NCI-H1092 treated with DMSO at 0.1 percent for 48 hours (cell line): ENCODE measurements at regions not wholly inside any gene's neighbourhood (a gene's known extent, or its start where the extent isn't known, plus 50 kb on each side); places are given as distances from the start of the nearest gene placed in this dataset.

ENCODE experiments used
- DNase-seq: peaks from one replicate; lab custom pipeline; 2025; lab: John Stamatoyannopoulos, UW

DNA sequence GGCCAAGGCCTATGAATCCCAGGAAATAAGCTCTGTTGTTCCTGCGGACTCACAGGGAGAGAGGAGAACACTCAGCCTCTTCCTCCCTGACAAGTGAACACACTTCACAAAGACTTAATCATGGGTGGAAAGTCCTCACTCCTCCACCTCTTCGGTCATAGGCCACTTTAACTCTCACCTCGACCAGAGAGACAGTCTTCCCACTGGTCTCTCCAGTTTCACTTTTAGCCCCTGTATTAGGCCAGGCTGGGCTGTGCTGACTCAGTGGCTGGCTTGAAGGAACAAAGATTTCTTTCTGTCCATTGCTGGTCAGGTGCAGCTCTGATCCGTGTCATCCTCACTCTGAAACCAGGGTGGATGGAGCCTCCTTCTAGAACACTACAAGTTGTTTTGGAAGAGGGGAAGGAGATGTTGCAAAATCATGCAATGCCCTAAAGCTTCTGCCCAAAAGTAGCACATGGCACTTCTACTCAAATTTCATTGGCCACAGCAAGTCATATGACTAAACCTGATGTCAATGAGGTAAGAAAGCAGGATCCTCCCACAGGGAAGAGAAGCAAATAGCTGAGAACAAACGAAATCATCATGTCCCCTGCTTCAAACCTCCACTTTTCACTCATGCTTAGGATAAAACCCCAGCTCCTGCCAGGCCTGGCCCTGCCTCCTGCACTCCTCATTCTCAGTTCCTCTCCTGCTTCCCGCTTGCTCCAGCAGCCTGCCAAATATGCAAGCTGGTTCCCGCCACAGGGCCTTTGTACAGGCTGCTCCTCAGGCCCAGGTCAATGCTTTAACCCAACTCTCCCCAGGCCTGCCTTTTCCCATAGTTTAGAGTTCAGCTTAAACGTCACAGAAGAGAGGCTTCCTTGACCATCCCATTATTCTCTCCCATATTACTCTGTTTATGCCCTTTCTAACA is 150.5 kb upstream of the RUNX3 start:
- no peak for DNase-seq

DNA sequence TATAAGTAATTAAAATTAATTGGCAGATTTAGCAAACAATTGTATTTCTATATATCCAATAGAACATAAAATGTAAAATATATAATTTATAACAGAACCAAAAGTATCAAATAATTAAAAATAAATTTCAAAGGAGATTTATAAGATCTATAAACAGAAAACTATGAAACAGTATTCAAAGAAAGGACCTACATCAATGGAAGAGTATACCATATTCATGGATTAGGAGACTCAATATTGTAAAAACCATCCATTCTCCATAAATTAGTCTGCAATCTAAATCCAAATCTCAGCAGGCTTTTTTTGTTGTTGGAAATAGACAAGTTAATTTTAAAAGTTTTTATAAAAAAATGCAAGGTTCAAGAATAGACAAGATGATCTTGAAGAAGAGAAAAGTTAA is 149.0 kb upstream of the RUNX3 start:
- no peak for DNase-seq

DNA sequence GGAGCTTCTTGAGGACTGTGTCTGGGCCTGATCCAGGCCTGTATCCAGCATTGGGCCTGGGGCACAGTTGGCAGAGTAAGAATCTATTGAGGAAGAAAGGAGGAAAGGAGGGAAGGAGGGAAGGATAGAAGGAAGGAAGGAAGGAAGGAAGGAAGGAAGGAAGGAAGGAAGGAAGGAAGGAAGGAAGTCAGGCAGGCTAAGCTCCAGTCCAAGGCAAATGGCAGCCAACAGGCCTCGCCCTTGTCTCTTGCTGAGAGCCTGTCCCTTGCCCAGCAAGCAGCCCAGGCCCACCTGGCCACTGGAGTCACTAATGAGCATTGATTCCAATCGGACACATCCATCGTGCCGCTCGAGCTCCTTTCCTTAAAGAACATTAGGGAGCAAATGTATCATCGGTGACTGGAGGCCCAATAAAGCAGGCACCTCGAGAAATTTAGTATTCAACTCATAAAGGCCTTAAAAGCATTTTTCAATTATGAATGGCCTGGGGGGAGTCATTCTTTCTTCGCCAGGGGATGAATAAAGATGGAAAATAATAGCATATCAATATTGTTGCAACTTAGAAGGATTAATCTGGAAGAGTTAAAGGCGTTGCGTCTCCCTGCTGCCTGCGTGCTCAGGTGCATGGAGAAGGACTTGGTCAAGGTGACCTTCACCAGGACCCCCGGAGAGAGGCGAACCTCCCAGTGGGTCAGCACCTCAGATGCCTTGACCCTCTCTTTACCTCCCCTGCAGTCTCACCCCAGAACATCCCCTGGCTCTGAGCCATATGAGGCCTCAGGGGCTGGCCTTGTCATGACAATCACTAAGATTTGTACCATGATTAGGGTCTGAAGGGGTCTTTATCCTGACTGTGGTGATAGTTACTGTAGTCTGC is 144.5 kb upstream of the RUNX3 start:
- DNase-seq: no peak

DNA sequence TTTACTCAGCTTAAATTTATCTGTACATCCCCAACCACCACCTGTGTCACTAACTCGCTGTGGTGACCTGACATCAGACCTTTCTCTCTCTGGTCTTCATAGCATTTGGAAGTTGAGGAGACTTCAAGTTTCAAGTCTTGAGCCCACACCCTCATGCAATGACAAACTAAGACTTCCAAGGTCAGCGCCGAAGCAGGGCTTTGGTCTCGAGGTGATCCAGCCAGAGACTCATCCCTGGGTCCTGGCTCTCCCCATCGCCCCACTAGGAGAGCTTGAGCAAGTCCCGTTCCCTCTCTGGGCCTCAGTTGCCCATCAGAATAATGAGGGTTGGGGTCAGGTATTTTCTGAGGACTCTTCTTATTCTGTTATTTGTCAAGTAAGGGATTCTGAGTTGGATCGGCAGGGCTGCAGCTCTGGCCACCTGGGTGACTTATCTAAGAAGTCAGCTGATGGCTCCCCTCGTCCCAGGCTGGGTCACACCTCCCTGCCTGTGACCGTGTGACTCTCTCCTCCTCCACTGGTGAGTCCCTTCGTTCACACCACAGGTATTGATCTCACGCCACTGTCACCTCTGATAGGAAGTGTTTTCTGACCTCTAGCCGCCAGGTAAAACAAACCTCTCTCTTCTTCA is 143.7 kb upstream of the RUNX3 start:
- no peak for DNase-seq

DNA sequence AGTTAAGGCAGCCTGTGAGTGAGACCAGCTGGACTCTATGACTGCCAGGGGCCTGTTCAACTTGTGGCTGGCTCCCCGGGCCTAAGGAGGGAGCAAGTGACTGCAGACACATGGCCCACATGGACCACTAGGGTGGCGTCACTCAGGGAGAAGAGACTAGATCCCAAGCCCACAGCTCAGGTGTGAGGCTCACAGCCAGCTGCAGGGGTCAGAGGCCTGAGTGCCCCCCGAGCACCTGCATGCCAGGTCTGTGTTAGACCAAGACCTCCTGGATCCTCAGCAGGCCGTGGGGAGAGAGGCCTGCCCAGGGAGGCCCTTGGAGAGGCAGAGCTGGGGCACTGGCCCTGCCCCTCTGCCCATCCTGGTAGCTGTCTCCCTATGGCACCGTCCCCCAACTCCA is 142.4 kb upstream of the RUNX3 start:
- no peak for DNase-seq

DNA sequence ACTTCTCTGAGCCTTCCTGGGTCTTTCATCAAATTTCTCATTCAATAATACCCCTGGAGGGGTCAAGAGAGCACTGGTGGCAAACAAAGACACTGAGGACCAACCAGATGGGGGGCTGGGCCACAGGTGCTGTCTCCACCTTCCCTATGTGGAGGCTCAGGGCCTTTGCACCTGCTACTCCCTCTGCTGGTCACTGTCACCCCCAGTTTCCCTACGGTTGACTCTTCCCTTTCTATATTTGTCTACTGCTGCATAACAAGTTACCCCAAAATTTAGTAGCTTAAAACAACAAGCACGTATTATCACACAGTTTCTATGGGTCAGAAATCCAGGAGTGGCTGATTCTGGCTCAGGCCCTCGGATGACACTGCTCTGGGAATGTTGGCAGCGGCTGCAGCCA is 138.8 kb upstream of the RUNX3 start:
- no peak for DNase-seq

DNA sequence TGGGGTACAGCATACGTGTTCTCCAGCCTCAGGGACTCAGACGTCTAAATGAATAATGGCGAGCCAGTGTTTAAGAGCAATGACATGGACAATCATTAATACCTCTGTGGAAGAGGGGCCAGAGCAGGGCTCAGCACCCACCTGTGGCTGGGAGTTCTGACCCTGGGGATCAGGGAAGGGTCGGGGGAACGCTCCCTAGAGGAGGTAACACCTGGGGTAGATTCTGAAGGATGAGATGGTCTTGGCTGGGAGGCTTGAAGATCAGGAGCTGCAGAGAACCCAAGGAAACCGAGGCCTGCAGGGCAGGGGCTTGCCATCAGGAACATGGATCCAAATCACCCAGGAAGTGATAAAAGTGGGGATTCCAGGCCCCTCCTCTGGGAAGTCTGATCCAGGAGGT is 138.2 kb upstream of the RUNX3 start:
- no peak for DNase-seq

DNA sequence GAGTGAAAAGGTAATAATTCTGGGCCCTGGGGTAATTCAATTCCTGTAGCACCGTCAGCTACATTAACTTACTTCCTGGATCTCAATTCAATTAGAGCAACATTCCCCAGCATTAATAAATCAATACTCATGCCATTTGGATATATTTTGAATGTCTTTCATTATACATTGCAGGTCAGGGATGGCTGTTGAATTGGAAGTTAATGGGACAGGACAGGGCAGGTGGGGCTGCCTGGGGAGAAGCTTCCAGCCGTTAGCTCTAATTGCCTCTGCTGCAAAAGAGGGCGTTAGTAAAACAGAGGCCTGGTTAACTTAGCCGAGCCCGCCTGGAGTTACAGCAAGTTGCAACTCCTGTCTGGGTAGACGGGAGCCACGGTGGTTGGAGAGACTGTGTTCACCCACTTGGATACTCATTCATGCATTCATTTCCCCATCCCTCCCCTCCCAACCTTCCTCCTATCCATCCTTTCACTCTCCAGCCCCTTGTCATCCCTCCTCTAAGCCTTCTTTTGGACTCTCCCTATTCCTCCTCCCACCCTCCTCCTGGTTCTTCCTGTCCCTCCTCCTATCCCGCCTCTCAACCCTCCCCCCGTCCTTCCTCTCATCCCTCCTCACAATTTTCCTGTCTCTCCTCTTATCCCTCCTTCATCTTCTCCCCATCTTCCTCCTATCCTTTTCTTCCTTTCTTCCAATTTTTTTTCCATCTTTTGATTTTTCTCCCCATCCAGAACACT is 137.6 kb upstream of the RUNX3 start:
- no peak for DNase-seq

DNA sequence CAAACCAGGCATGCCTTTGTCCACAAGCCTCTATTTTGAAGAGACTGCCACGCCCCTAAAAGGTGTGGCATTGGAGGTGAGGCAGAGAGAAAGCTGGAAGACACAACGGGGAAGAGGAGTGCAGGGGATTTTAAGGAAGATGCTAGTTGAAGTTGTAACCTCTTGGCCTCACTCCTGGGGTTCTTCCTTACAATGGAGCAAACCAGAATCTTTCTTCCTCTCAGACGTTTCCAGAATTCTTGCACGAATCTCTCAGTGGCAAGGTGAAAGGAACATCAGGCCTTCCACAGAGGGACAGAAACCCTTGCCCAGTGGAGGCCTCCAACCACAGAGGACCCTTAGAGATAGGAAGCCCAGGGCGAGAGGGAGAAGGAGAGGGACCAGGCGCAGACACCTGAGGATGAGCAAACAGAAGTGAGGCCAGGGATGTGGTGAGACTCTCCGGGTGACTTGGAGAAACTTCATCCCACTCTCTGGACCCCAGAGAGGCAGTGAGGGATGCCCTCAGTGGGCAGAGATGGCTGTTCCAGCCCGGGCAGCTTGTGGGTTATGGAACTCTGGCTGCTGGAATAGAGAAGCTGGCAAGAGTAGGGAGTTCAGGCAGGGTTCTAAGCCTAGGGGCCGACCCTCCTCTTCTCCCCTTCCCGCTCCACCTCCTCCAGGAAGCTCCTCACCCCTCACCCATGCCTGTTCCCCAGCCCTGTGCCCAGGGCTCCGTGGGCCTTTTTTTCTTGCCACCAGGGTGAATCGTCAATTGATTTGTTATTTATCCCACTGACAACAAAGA is 136.8 kb upstream of the RUNX3 start:
- DNase-seq: no peak

DNA sequence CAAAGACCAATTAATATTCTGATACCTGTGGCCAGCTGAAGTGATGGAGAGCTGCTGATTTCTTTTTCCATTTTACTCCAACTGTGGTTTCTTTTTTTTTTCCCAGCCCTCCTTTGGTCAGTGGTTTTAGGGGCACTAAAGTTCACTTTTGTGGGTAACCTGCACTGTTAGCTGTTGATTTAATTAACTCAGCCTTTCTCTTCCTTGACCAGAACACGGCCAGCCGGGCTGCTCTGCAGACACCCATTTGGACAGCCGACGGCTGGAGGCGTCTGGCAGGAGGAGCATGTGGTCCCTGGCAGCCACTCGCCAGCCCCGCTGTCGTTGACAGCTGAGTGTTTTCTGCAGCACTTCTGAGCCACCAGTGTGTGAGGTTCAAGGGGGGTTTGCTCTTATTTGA is 136.2 kb upstream of the RUNX3 start:
- DNase-seq: no peak

DNA sequence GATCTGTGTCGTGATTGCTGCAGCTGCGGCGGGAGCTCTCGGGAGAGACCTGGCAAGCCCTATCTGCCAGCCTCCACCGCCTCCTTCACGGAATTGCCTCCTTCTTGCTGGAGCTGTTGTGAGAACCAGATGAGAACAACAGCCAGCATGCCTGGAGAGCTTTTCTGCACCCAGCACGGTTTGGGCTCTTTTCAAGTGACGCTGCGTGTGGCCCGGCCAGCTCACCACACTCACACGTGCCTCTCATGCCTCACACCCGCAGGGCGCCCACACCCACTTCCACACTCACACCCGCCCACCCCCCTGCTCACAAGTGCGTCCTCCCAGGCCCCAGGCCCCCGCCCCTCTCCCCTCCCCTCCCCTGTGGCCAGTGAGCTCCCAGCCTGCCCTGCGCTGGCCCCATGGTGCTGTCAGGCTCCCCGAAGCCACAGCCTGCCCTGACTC is 135.7 kb upstream of the RUNX3 start:
- no peak for DNase-seq

DNA sequence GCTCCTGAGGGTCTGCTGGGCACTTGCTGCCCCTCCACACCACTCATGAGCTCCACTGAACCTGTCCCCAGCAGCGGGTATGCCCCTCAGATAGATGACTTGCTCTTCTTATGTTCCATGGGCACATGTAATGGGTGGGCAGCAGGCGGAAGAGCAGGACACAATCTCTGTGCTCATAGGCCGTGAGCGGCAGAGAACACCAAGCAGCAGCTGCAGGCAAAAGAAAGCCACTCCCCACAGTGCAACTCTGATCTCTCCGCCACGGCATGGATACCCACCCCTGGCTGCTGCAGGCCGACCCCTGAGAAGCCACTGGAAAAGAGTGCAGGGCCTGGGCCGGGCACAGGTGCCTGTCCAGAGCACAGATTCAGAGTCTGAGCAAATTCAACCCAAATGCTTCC is 135.2 kb upstream of the RUNX3 start:
- DNase-seq: no peak

DNA sequence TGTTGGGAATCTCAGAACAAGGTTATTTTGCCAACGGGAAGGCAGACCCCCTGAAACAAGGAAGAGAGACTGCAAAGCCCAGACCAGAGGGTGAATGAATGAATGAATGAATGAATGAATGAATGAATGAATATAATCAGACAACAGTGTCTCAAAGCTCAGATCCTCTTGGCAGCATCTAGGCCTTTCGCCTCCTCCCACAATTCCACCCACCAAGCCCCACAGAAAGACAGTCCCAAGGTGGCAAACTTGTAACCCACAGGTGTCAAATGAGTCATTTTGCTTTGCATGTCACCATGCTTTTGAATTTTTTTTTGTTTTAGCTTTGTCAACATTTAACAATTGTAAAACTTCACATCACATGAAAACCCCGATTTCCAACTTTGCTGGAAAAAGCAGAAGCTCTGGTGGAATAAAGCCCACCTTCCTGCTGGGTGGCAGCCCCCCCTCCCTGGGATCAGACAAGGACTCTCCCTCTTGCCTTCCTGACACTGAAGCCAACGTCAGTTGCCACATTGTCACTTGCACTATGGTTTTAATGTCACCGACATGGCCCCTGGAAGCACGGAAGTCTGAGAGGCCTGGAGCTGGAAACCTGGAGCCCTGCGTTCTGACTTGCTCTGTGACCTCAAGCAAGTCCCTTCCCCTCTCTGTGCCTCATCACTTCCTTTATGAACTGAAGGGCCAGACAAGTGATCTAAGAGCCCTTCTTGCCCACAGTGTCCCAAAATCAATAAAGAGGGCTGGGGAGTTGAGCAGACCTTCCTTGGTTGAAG is 134.6 kb upstream of the RUNX3 start:
- DNase-seq: no peak

DNA sequence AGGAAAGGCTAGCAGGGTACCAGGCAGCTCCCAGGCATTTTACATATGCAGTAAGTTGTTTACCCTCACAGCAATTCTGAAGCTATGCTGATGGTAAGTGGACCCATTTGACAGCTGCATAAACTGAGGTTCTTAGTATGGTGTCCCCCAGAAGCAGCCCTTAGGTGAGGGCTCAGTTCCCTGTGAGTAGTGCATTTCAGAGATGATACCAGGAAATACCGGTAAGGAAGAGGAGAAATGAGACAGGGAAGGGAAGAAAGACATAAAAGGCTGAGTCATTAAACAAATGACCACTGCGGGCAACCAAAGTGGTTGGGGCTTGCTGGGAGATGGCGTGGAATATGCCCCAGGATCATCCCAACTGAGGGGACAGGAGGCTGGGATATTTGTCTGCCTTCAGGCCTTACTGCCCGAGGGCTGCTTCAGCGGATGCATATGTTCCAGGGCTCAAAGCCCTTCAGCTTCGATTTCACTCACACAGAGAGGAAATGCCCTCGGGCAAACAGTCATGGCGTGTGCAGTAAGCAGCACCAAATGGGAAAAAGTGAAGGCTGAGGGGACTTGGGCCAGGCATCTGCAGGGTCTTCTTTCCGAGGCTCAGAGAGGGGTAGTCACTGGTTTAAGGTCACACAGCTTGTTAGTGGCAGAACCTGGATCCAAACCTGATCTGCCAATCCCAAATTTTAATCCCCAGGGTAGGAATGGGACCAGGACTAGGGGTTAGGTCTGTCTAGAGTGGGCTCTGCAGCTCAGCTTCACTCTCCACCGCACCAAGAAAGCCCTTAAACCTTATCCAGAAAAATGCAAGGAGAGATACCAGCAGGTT is 133.7 kb upstream of the RUNX3 start:
- DNase-seq: no peak

DNA sequence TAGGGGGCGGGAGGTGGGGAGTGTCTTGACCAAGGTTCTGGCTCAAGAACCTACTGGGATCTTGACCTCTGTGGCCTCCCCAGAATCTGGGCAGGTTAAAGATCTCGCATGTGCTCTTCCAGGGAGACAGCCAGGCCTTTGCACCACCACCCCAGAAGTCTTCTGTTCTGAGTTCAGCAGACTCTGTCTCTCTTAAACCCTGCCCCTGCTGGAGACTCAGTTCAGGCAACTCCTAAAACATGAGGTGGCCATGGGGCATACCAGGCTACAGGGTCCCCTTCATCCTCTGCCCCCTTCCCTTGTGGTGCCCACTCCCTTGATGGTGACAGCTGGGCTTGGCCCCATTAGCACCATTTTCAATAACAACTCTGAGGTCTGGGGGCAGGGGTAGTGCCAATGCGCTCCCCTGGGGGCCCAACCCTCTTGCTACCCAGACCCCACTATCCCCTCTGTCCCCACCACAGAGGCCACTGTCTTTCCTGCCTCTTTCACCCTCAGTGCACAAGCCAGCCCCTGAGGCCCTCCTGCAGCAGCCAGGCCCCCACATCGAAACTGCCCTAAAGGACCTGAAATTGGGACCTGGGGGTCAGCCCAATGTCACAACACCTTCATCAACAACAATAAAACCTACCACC is 132.7 kb upstream of the RUNX3 start:
- DNase-seq: no peak

DNA sequence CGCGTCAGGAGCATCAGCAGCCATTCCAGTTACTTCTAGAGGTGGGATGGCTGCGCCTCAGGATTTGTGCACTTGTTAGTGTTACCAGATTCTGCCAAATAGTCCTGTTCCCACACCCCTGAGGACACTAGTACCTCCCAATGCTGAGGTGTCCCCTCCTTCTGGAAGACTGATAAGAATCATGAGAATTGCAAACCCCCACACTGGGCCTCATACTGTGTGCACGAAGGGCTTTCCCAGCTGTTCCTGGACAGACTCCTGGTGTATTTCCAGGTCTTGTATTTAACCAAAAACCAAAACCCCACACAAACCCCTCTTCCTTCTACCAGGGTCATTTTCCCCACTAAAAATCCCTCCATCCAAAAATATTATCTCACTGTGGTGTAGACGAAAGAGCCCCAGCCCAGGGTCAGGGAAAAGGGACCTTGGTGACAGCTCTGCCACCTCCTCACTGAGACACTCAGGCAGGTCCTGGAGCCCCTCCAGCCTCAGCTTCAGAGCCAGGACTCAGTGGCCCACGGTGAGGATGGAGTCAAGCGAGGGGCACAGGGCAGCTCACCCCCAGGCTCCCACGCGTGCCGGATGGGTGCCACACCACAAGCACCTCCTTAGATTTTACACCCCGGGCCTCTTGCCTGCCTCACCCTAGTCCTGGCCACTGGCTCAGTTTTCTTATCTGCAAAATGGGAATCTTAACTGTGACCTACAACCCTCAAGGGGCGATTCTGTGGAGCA is 131.4 kb upstream of the RUNX3 start:
- no peak for DNase-seq

DNA sequence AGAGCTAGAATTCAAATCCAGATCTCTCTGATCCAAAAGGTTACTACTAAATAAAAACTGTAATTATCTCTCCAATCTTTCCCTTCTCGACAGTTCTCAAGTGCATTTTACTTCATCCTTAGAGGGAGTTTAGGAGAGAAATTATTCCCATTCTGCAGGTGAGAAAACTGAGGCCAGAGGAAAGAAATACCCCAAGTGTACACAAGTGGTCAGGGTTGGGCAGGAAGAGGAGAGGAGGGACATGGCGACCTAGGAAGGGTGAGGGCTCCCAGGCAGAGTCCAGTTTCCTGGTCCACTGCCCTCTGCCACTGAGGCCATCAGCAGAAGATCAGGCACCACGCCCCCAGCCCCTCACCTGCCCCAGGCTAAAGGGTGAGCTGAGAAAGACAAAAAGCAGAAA is 127.1 kb upstream of the RUNX3 start:
- DNase-seq: no peak

DNA sequence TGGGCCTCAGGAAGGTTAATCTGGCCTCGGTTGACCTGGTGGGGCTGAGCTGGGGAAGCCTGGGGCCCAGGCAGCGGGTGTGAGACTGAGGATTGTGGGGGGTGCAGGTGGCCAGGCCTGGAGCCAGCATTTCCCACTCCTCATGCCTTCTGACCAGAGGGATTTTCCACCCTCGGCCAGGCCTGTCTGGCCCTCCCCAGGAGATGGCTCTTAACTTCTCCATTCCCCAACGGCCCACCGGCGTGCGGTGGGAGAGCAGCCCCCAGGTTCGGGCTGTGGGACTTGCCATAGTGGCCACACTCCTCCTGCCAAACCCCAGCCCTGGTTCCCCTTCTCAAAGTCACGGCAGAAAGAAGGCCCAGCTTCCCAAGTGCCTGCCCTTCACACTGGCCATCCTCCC is 126.5 kb upstream of the RUNX3 start:
- DNase-seq: no peak
